ENCODE measurements at regions not wholly inside any gene's neighbourhood (a gene's known extent, or its start where the extent isn't known, plus 50 kb on each side); places are given as distances from the start of the nearest gene placed in this dataset.
A peak's percentile ranks its signal among the peaks of the same experiment; 100 is the strongest.

DNA sequence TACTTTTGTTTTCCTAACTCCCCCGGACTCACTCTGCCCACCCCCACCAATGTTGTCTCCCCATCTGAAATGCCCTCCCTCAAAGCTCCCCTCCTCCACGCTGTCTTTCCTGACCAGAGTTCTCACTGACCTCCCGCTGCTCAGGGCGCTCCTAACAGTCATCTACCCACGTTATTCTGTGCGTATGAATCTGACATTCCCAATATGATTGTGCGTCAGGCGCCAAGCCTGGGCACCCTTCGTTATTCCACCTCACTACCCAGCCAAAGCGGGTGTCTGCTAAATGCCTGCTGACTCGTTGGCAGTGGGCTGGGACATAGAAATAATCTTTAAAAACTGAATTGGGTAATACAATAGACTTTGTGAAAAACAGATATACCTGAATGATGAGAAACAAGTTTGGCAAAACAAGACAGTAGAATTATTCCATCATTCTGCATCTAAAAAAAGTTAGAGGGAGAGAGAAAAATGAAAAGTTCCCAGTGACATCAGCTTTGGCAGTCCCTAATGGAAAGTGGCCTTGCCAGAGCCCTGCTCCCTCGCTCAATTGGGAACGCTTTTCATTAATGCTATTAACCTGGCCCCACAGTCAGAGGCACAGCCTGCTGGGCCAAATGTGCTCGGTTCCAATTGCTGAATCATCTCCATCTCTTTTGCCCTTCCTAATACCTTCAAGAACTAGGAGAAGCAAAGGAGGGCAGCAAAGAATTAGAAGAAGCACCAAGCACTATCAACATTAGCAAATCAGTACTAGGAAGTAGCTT, 74.0 kb upstream of the PLXNC1 start:
- no peaks in the 10 kb centered on the region for H3K27me3 Mint-ChIP-seq
- Histone ChIP-seq H3K27me3 (ENCODE audit: control insufficient read depth in 1 of 2, insufficient read depth in 2 of 2, low read length in 2 of 2) (no peaks in the 10 kb centered on the region), H3K4me1 (ENCODE audit: insufficient read depth, low read length) (peaks cover 15% of the 10 kb centered on the region), H3K4me3 (ENCODE audit: low read length) (no peak overlapping the region), H3K36me3 (ENCODE audit: insufficient read depth, low read length) (no peaks in the 10 kb centered on the region), H3K27ac (ENCODE audit: low read depth in 1 of 2, low read length in 2 of 2) (no peak overlapping the region), H3K9me3 (ENCODE audit: control insufficient read depth in 1 of 2, insufficient read depth in 1 of 2, low read length in 2 of 2) (no peaks in the 10 kb centered on the region)
- H3K27ac Mint-ChIP-seq: no peak overlapping the region
- ChIA-PET POLR2A (interaction anchor here (0.6 to 1.1 kb wide), 3 partner anchors 41 to 1107 kb away, joined by 3 to 4 read pairs (median 3); partner anchors contain the start of gene CRADD), CTCF (interaction anchor here (0.6 to 1.9 kb wide), 3 partner anchors 27 to 250 kb away, joined by 3 to 7 read pairs (median 5); no protein-coding TSS in a partner anchor)
- H3K4me3 Mint-ChIP-seq: no peak overlapping the region
- DNase-seq: no peak
- H3K4me1 Mint-ChIP-seq (ENCODE audit: low read depth): peaks cover 23% of the 10 kb centered on the region
- H3K36me3 Mint-ChIP-seq (ENCODE audit: low read depth): no peaks in the 10 kb centered on the region
- TF ChIP-seq, protein P1, sequence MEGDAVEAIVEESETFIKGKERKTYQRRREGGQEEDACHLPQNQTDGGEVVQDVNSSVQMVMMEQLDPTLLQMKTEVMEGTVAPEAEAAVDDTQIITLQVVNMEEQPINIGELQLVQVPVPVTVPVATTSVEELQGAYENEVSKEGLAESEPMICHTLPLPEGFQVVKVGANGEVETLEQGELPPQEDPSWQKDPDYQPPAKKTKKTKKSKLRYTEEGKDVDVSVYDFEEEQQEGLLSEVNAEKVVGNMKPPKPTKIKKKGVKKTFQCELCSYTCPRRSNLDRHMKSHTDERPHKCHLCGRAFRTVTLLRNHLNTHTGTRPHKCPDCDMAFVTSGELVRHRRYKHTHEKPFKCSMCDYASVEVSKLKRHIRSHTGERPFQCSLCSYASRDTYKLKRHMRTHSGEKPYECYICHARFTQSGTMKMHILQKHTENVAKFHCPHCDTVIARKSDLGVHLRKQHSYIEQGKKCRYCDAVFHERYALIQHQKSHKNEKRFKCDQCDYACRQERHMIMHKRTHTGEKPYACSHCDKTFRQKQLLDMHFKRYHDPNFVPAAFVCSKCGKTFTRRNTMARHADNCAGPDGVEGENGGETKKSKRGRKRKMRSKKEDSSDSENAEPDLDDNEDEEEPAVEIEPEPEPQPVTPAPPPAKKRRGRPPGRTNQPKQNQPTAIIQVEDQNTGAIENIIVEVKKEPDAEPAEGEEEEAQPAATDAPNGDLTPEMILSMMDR (IDR thresholded peaks at IDR 0.05): no peak
- intact Hi-C loops (cut with DNase I, micrococcal nuclease): loop anchor here in 1 of 2 experiments (10.0 kb wide), 1 partner anchor 310 kb away; no protein-coding TSS in a partner anchor
- H3K9me3 Mint-ChIP-seq: no peaks in the 10 kb centered on the region
- ATAC-seq (ENCODE audit: poor library complexity): no peak

DNA sequence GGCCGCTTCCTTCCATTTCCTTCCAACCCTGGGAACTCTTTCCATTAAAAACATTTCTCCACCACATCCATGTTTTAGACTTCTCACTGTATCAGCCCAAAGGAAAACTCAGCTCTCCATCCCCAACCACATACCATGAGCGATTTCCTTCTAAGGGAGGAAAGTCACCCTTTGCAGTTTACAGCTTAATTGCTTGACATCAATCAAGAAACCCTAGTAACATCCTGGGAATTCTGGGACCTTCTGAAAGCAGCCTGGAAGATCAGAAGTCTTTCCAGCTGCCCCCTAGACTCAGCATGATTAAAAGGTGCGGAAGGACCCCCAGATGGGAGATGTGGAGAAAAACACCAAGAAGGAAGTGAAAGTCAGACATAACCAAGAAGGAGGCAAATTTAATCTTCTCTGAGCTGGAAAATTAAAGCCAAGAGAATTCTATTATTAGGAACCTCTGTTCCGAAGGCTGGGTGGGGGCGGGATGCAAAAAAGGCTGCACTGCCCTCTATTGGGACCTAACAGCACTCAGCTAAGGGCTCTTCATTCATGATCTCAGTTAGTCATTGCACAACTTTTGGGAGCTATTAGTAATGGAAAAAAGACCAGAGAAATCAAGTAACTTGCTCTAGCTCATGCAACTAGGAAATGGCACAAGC, 73.3 kb upstream of the PLXNC1 start:
- CTCF ChIA-PET: interaction anchor here (0.6 to 1.9 kb wide), 4 partner anchors 16 to 250 kb away, joined by 3 to 7 read pairs (median 4); no protein-coding TSS in a partner anchor
- H3K4me3 ChIP-seq (ENCODE audit: low read length): no peak overlapping the region
- no peaks in the 10 kb centered on the region for H3K36me3 Mint-ChIP-seq (ENCODE audit: low read depth)
- peaks cover 23% of the 10 kb centered on the region for H3K4me1 Mint-ChIP-seq (ENCODE audit: low read depth)
- peak in 3 of 14 experiments; percentile 34 to 51 (median 39) for DNase-seq
- H3K27me3 Mint-ChIP-seq: no peaks in the 10 kb centered on the region
- peaks cover 15% of the 10 kb centered on the region for H3K4me1 ChIP-seq (ENCODE audit: insufficient read depth, low read length)
- H3K36me3 ChIP-seq (ENCODE audit: insufficient read depth, low read length): no peaks in the 10 kb centered on the region
- POLR2A ChIA-PET: interaction anchor here (1.0 to 1.1 kb wide), 2 partner anchors 42 to 398 kb away, joined by 3 to 4 read pairs; partner anchors contain the start of gene CRADD
- no peak overlapping the region for H3K27ac Mint-ChIP-seq
- H3K27ac ChIP-seq (ENCODE audit: low read depth in 1 of 2, low read length in 2 of 2): no peak overlapping the region
- H3K9me3 Mint-ChIP-seq: no peaks in the 10 kb centered on the region
- H3K27me3 ChIP-seq (ENCODE audit: control insufficient read depth in 1 of 2, insufficient read depth in 2 of 2, low read length in 2 of 2): no peaks in the 10 kb centered on the region
- H3K4me3 Mint-ChIP-seq: no peak overlapping the region
- intact Hi-C loops (cut with DNase I, micrococcal nuclease): loop anchor here in 1 of 2 experiments (10.0 kb wide), 1 partner anchor 310 kb away; no protein-coding TSS in a partner anchor
- no peak for ATAC-seq (ENCODE audit: poor library complexity)
- H3K9me3 ChIP-seq (ENCODE audit: control insufficient read depth in 1 of 2, insufficient read depth in 1 of 2, low read length in 2 of 2): no peaks in the 10 kb centered on the region
- TF ChIP-seq, protein P1 (IDR thresholded peaks at IDR 0.05): peak; percentile 57

DNA sequence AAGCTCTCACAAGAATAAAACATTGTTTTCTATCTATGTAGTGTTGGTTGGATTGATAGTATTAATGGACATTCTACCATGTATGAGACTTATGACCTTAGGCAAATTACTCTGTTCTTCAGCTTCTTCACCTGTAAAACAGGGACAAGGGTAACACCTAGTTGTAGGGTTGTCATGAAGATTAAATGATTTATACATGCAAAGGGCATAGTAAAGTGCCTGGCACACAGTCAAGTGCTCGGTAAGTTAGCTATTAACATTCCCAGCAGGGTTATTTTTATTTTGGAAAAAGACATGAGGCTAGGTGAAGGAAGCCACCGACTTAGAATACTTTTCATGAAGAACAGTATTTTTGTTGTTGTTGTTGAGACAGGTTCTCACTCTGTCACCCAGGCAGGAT, 71.2 kb upstream of the PLXNC1 start:
- no peak overlapping the region for H3K27ac Mint-ChIP-seq
- H3K4me1 Mint-ChIP-seq (ENCODE audit: low read depth): peaks cover 13% of the 10 kb centered on the region

More for the DNA sequence above, 71.2 kb upstream of the PLXNC1 start:
- no peaks in the 10 kb centered on the region for H3K36me3 Mint-ChIP-seq (ENCODE audit: low read depth)
- DNase-seq: no peak
- H3K4me1 ChIP-seq (ENCODE audit: insufficient read depth, low read length): peaks cover 8% of the 10 kb centered on the region
- no peaks in the 10 kb centered on the region for H3K9me3 Mint-ChIP-seq
- no peaks in the 10 kb centered on the region for H3K36me3 ChIP-seq (ENCODE audit: insufficient read depth, low read length)
- no peaks in the 10 kb centered on the region for H3K27me3 Mint-ChIP-seq
- ChIA-PET CTCF (no interaction called here), POLR2A (interaction anchor here (0.8 kb wide), 1 partner anchor 447 kb away, joined by 3 read pairs; no protein-coding TSS in a partner anchor)
- intact Hi-C loops (cut with DNase I, micrococcal nuclease): loop anchor here in 1 of 2 experiments (10.0 kb wide), 1 partner anchor 312 kb away; no protein-coding TSS in a partner anchor
- H3K9me3 ChIP-seq (ENCODE audit: control insufficient read depth in 1 of 2, insufficient read depth in 1 of 2, low read length in 2 of 2): no peaks in the 10 kb centered on the region
- H3K4me3 Mint-ChIP-seq: no peak overlapping the region
- no peaks in the 10 kb centered on the region for H3K27me3 ChIP-seq (ENCODE audit: control insufficient read depth in 1 of 2, insufficient read depth in 2 of 2, low read length in 2 of 2)
- no peak overlapping the region for H3K4me3 ChIP-seq (ENCODE audit: low read length)
- TF ChIP-seq, protein P1 (IDR thresholded peaks at IDR 0.05): no peak
- no peak overlapping the region for H3K27ac ChIP-seq (ENCODE audit: low read depth in 1 of 2, low read length in 2 of 2)
- ATAC-seq (ENCODE audit: poor library complexity): no peak

Measured in CD4-positive, alpha-beta T cell (primary cell).